HL-60 (cell line): ENCODE measurements at regions not wholly inside any gene's neighbourhood (a gene's known extent, or its start where the extent isn't known, plus 50 kb on each side); places are given as distances from the start of the nearest gene placed in this dataset.

ENCODE experiments used
- DNase-seq, 2 experiments: peaks; one replicate each; pipeline ENCODE4 v3.0.0-alpha.2; 2010 to 2020; ENCODE audit warnings: low read depth in 1 of 2, low spot score in 1 of 2
- H3K27ac ChIP-seq: fragments of 250-450 bp; sonication (Bioruptor Pico); replicated peaks from 2 replicates; pipeline ENCODE4 v1.5.1; 2020; ENCODE audit warnings: mild to moderate bottlenecking, moderate library complexity
- H3K27me3 ChIP-seq: fragments of 250-450 bp; sonication (Bioruptor Pico); 2 replicates; pipeline ENCODE4 v1.5.1; 2021; ENCODE audit warnings: mild to moderate bottlenecking, moderate library complexity; ENCODE audit not compliant: insufficient read depth, poor library complexity, severe bottlenecking
- H3K4me3 ChIP-seq: replicated peaks from 2 replicates; pipeline ENCODE4 v1.5.1; 2011; ENCODE audit warnings: mild to moderate bottlenecking, control low read depth, low read length; ENCODE audit not compliant: insufficient read depth
- GABPA ChIP-seq: IDR thresholded peaks from 2 replicates; pipeline ENCODE4 v1.6.1; 2012; ENCODE audit warnings: low read depth
- POLR2AphosphoS5 ChIP-seq: IDR thresholded peaks from 2 replicates; pipeline ENCODE4 v1.6.1; 2012; ENCODE audit warnings: low read depth
- REST ChIP-seq: IDR thresholded peaks from 2 replicates; pipeline ENCODE4 v1.6.1; 2012; ENCODE audit warnings: low read depth; ENCODE audit not compliant: insufficient replicate concordance
- SPI1 ChIP-seq: IDR thresholded peaks from 2 replicates; pipeline ENCODE4 v1.6.1; 2012; ENCODE audit warnings: low read depth, mild to moderate bottlenecking, borderline replicate concordance
- TF ChIP-seq, protein P1 (sequence below): IDR thresholded peaks from one replicate; pipeline ENCODE4 v1.5.1; 2011; ENCODE audit warnings: low read length, control low read depth, inconsistent platforms; ENCODE audit not compliant: insufficient read depth

DNA sequence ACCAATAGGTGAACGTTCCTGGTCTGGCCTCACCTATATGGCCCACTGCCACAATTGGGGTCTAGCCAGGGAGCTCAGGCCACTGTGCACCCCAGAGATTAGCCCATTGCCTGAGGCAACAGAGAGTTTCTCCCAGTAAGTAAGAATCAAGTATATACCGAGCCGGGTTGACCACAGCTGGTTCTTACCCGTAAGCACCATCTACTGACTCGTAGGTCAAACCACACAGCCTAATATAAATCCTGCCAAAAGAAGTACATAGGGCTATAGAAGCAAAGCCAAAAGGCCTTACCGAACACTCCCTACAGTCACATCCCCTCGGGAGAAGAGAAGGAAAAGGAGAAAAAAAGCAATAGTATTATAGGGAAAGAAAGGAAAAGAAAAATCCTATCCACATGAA is 463.6 kb upstream of the GJE1 start:
- no peak overlapping the region for H3K4me3 ChIP-seq
- DNase-seq, result no peak
- H3K27me3 ChIP-seq, result no peaks in the 10 kb centered on the region
- TF ChIP-seq GABPA (no peak), REST (no peak), SPI1 (no peak), POLR2AphosphoS5 (no peak)
- TF ChIP-seq, protein P1, sequence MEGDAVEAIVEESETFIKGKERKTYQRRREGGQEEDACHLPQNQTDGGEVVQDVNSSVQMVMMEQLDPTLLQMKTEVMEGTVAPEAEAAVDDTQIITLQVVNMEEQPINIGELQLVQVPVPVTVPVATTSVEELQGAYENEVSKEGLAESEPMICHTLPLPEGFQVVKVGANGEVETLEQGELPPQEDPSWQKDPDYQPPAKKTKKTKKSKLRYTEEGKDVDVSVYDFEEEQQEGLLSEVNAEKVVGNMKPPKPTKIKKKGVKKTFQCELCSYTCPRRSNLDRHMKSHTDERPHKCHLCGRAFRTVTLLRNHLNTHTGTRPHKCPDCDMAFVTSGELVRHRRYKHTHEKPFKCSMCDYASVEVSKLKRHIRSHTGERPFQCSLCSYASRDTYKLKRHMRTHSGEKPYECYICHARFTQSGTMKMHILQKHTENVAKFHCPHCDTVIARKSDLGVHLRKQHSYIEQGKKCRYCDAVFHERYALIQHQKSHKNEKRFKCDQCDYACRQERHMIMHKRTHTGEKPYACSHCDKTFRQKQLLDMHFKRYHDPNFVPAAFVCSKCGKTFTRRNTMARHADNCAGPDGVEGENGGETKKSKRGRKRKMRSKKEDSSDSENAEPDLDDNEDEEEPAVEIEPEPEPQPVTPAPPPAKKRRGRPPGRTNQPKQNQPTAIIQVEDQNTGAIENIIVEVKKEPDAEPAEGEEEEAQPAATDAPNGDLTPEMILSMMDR, result no peak
- no peak overlapping the region for H3K27ac ChIP-seq

DNA sequence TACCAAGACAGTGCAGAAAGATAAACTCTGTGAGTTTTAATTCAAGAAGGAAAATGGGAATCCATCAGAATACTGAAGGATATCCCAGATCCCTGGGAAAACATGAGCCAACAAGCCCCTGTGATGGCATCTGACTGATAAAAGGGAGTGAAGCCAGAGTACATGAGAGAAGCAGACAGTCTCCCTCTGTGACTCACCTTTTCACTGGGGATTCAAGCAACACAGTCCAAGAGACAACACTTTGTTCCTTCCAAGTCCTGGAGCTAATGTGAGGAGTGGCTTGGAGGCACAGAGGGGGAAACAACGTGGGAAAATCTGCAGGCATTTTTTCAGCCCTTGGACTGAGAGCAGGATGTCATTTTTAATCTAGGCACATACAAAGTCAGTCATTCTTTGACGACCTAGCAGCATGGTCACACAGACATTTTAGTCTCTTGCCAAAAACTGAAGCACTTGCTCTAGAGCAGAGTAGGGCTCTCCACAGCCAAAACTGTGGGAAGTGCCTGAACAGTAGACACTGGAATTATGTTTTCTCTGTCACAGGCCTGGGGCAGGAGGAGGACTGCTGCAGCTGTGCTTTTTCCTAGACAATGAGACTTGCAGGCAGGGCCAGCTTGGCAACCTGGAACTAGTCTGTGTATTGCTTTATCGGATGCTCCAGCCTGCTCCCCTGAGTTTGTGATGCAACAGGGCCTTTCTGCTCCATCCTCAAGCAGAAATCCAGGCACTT is 465.0 kb upstream of the GJE1 start:
- no peak overlapping the region for H3K27ac ChIP-seq

GRCh38 chr6:141666187-141666586 is 466.5 kb upstream of the GJE1 start:
- DNase-seq, result no peak
- no peak overlapping the region for H3K4me3 ChIP-seq
- TF ChIP-seq REST (no peak), POLR2AphosphoS5 (no peak), GABPA (no peak), SPI1 (no peak)
- TF ChIP-seq, protein P1, result no peak
- no peaks in the 10 kb centered on the region for H3K27me3 ChIP-seq
- H3K27ac ChIP-seq, result no peak overlapping the region

More for the DNA sequence above, 465.0 kb upstream of the GJE1 start:
- no peak overlapping the region for H3K4me3 ChIP-seq
- no peak for DNase-seq
- no peaks in the 10 kb centered on the region for H3K27me3 ChIP-seq
- TF ChIP-seq SPI1 (no peak), REST (no peak), POLR2AphosphoS5 (no peak), GABPA (no peak)
- TF ChIP-seq, protein P1, result no peak
